GM06990 (cell line): ENCODE measurements at regions not wholly inside any gene's neighbourhood (a gene's known extent, or its start where the extent isn't known, plus 50 kb on each side); places are given as distances from the start of the nearest gene placed in this dataset.
"Not testable (repeated sequence)": the region's sequence is repeated elsewhere in the genome, so short reads cannot be mapped to it uniquely, and the experiment has no call there.

Source experiments
- DNase-seq: peaks from one replicate; pipeline ENCODE4 v3.0.0-alpha.2; 2011; ENCODE audit not compliant: insufficient read length; ENCODE audit errors: extremely low read depth
- H3K27me3 ChIP-seq: replicated peaks from 2 replicates; pipeline ENCODE4 v1.6.0; 2011; ENCODE audit warnings: low read length; ENCODE audit not compliant: control insufficient read depth, insufficient read depth
- H3K36me3 ChIP-seq: 2 replicates; pipeline ENCODE4 v1.5.1; 2011; ENCODE audit warnings: low read length; ENCODE audit not compliant: control insufficient read depth, insufficient read depth
- H3K4me3 ChIP-seq: replicated peaks from 2 replicates; pipeline ENCODE4 v1.5.1; 2011; ENCODE audit warnings: low read depth, mild to moderate bottlenecking, control low read depth, low read length
- TF ChIP-seq, protein P1 (sequence below): IDR thresholded peaks from 2 replicates; pipeline ENCODE4 v1.5.1; 2011; ENCODE audit warnings: low read length, control low read depth, mild to moderate bottlenecking, inconsistent platforms; ENCODE audit not compliant: insufficient read depth, poor library complexity, severe bottlenecking

DNA sequence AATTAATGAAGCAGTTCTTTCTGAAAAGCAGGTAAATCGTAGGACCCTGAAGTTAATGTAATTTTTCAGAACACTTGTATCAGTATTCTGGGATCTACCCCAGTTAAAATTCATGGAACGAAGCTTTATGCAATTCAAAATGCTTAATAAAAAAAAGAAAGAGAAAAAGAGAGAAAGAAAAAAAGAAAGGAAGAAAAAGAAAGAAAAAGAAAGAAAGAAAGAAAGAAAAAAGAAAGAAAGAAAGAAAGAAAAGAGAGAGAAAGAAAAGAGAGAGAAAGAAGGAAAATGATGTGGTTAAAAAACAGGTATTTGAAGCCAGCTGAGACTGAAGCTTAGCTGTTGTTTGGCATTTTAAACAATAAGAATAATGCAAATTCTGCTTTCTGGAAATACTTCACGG, 427.4 kb upstream of the AKR1E2 start:
- TF ChIP-seq, protein P1, sequence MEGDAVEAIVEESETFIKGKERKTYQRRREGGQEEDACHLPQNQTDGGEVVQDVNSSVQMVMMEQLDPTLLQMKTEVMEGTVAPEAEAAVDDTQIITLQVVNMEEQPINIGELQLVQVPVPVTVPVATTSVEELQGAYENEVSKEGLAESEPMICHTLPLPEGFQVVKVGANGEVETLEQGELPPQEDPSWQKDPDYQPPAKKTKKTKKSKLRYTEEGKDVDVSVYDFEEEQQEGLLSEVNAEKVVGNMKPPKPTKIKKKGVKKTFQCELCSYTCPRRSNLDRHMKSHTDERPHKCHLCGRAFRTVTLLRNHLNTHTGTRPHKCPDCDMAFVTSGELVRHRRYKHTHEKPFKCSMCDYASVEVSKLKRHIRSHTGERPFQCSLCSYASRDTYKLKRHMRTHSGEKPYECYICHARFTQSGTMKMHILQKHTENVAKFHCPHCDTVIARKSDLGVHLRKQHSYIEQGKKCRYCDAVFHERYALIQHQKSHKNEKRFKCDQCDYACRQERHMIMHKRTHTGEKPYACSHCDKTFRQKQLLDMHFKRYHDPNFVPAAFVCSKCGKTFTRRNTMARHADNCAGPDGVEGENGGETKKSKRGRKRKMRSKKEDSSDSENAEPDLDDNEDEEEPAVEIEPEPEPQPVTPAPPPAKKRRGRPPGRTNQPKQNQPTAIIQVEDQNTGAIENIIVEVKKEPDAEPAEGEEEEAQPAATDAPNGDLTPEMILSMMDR: no peak

DNA sequence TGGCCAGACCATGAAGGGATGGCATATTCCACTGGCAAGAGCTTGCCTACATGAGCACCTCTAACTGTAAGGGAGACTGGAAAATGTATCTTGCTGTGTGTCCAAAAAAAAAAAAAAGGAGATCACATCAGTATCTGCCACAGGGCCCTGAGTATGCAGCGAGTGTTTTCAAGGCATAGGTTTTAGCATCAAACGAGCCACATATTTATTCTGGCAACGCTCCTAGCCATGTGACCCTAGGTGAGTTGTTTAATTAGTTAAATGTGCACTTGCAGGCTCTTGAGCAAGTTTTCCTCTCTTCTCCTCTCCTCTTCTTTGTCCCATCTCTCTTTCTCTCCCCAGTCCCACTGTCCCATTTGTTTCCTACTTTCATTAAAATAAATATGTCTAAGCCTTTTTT, 428.7 kb upstream of the AKR1E2 start:
- Histone ChIP-seq H3K36me3 (no peaks in the 10 kb centered on the region), H3K4me3 (no peak overlapping the region), H3K27me3 (no peaks in the 10 kb centered on the region)
- DNase-seq: no peak
- TF ChIP-seq, protein P1: no peak

More for the DNA sequence above, 427.4 kb upstream of the AKR1E2 start:
- no peak for DNase-seq
- no peaks in the 10 kb centered on the region for H3K27me3 ChIP-seq
- no peak overlapping the region for H3K4me3 ChIP-seq
- H3K36me3 ChIP-seq: no peaks in the 10 kb centered on the region

DNA sequence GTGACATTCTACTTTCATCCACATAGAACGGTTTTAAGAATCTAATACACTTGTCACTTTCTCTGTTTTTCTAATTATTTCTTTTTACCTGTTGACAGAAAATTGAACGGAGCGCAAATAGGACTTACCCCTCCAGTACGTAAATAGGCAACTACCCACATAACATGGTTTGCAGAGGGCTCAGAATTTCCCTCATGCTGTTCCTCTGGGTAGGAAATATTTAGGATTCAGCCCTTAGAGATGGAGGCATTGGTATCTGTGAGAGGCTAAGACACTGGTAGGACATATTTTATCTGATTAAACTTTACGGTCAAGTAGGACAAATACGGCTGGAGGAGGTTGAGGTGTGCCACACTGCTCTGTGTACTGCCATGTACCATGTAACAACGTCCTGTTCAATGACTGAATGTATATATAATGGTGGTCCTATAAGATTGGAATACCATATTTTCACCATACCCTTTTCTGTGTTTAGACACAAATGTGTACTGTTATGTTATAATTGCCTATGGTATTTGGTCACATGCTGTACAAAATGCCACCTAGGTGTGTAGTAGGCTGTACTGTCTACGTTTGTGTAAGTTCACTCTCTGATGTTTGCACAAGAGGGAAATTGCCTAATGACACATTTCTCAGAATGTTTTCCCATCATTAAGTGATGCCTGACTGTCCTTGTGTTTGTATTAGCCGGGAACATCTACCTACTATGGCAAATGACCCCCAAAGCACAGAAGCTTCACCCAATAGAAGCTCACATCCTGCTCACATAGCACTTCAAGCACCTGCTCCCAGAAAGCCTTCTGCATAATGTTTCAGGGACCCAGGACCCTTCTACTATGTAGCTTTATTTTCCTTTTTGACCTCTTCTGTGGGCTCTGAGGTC, 429.4 kb upstream of the AKR1E2 start:
- Histone ChIP-seq H3K4me3 (no peak overlapping the region), H3K27me3 (no peaks in the 10 kb centered on the region), H3K36me3 (no peaks in the 10 kb centered on the region)
- TF ChIP-seq, protein P1: no peak
- DNase-seq: no peak

DNA sequence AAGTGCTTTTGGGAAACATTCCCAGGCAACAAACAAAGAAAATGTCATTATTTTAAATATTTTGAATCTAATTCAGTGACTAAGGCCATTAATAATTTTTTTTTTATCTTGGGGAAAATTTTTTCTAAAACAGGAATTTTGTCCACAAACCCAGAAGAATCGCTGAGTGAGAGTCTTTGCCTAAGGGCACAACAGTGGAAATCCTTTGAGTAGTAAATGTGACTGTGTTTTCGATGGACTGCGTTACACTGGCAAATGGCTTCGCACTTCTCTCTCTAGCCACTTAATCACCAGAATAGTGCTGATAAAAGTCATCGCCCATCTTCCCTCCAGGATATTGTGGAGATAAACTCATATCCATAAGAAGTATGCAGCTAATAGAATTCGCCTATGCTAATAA, 430.3 kb upstream of the AKR1E2 start:
- no peak for DNase-seq
- Histone ChIP-seq H3K27me3 (no peaks in the 10 kb centered on the region), H3K36me3 (no peaks in the 10 kb centered on the region), H3K4me3 (no peak overlapping the region)
- TF ChIP-seq, protein P1: no peak

DNA sequence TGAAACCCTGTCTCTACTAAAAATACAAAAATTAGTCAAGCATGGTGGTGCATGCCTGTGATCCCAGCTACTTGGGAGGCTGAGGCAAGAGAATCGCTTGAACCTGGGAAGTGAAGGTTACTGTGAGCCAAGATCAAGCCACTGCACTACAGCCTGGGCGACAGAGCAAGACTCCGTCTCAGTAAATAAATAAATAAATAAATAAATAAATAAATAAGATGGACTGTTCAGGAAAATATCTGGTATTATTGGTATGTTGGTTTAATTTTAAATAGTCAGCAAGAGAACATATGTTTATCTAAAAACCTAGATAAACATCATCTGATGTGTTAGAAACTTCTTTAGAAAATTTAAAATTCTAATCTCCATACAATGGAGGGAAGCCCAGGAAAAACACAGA, 431.6 kb upstream of the AKR1E2 start:
- H3K36me3 ChIP-seq, H3K4me3 ChIP-seq, H3K27me3 ChIP-seq, DNase-seq: not testable (repeated sequence)

DNA sequence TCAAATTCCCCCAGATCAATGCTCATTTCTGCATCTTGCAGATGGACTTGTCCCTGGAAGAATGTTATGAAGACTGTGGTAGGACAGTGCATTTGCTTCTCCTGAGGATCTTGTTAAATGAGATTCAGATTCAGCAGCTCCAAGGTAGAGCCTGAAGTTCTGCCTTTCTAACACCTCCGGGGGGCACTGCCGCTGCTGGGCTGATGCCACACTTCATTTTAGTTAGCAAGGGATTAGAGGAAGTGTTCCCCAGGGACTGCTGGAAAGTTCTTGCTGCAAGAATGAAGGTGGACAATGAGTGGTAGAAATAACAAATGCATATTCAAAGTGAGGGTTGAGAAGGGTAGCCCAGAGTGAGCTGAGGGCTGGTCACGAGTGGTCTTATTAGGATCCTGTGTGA, 434.3 kb upstream of the AKR1E2 start:
- TF ChIP-seq, protein P1: no peak
- Histone ChIP-seq H3K4me3 (no peak overlapping the region), H3K27me3 (no peaks in the 10 kb centered on the region), H3K36me3 (no peaks in the 10 kb centered on the region)
- no peak for DNase-seq
